GM12872 (cell line): ENCODE measurements at regions not wholly inside any gene's neighbourhood (a gene's known extent, or its start where the extent isn't known, plus 50 kb on each side); places are given as distances from the start of the nearest gene placed in this dataset.
A peak's percentile ranks its signal among the peaks of the same experiment; 100 is the strongest.

Experiments
- CTCF ChIP-seq: IDR thresholded peaks from 3 replicates; pipeline ENCODE4 v1.5.1; 2011; ENCODE audit warnings: low read depth, mild to moderate bottlenecking, low read length, moderate library complexity; ENCODE audit not compliant: insufficient read depth

DNA sequence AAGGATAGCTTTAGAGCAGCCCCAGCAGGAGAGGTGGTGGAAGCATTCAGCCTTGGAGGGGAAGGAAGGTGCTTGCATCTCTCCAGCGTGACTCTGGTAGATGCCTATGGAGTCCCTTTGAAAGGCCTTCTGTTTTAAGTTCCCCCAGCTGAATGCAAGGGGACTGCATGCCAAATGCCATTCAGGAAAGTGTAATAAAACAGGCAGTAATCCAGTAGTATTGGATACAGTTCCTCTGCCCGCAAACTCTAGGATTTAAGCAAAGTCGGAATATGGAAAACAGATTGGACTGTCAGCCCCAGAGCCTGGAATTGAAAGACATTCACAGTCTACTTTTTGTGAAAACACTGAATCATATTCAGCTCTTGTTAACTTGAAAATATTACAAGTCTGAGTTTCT, 125.2 kb upstream of the GAREM1 start:
- TF ChIP-seq CTCF, result no peak

DNA sequence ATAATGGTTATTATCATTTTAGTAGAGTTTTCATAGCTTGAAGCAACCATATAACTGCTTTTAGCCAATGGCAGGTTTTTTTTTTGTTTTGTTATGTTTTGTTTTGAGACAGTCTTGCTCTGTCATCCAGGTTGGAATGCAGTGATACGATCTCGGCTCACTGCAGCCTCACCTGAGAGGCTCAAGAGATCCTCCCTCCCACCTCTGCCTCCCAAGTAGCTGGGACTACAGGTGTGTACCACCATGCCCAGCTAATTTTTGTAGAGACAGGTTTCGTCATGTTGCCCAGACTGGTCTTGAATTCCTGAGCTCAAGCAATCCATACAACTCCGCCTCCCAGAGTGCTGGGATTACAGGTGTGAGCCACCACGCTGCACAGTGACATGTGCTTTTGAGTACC, 117.5 kb upstream of the GAREM1 start:
- no peak for TF ChIP-seq CTCF

GRCh38 chr18:32583431-32583830, 112.7 kb upstream of the GAREM1 start:
- no peak for TF ChIP-seq CTCF

GRCh38 chr18:32582455-32582854, 111.8 kb upstream of the GAREM1 start:
- TF ChIP-seq CTCF, result no peak

GRCh38 chr18:32577561-32577960, 106.9 kb upstream of the GAREM1 start:
- no peak for TF ChIP-seq CTCF

- TF ChIP-seq CTCF, result peak; percentile 33; the same call in 2 of the 3 replicates
Measured at GRCh38 chr18:32576296-32576916, 105.7 kb upstream of the GAREM1 start.

- TF ChIP-seq CTCF, result no peak
Measured at GRCh38 chr18:32566960-32567359, 96.3 kb upstream of the GAREM1 start.
